ENCODE measurements at regions not wholly inside any gene's neighbourhood (a gene's known extent, or its start where the extent isn't known, plus 50 kb on each side); places are given as distances from the start of the nearest gene placed in this dataset.

GRCh38 chr18:39780774-39781173 is 2174.3 kb upstream of the PIK3C3 start:
- no peak for TF ChIP-seq CTCF (IDR thresholded peaks at IDR 0.05; ENCODE audit: insufficient read depth, low read length, poor library complexity, severe bottlenecking)
- H3K4me3 ChIP-seq (replicated peaks; ENCODE audit: low read depth, low read length), result no peak overlapping the region
- H3K36me3 ChIP-seq (ENCODE audit: control insufficient read depth, insufficient read depth, low read length), result no peaks in the 10 kb centered on the region
- H3K27me3 ChIP-seq (replicated peaks; ENCODE audit: control insufficient read depth, insufficient read depth, low read length), result no peaks in the 10 kb centered on the region
- no peak for DNase-seq (ENCODE audit: extremely low read depth, insufficient read length)

- no peaks in the 10 kb centered on the region for H3K27me3 ChIP-seq (replicated peaks; ENCODE audit: control insufficient read depth, insufficient read depth, low read length)
- no peaks in the 10 kb centered on the region for H3K36me3 ChIP-seq (ENCODE audit: control insufficient read depth, insufficient read depth, low read length)
- no peak overlapping the region for H3K4me3 ChIP-seq (replicated peaks; ENCODE audit: low read depth, low read length)
- DNase-seq (ENCODE audit: extremely low read depth, insufficient read length), result no peak
- TF ChIP-seq CTCF (IDR thresholded peaks at IDR 0.05; ENCODE audit: insufficient read depth, low read length, poor library complexity, severe bottlenecking), result no peak
These were observed 2175.1 kb upstream of the PIK3C3 start for GRCh38 chr18:39779926-39780325.

- DNase-seq (ENCODE audit: extremely low read depth, insufficient read length), result no peak
- H3K27me3 ChIP-seq (replicated peaks; ENCODE audit: control insufficient read depth, insufficient read depth, low read length), result no peaks in the 10 kb centered on the region
- no peak overlapping the region for H3K4me3 ChIP-seq (replicated peaks; ENCODE audit: low read depth, low read length)
- H3K36me3 ChIP-seq (ENCODE audit: control insufficient read depth, insufficient read depth, low read length), result no peaks in the 10 kb centered on the region
- no peak for TF ChIP-seq CTCF (IDR thresholded peaks at IDR 0.05; ENCODE audit: insufficient read depth, low read length, poor library complexity, severe bottlenecking)
These were observed 2178.3 kb upstream of the PIK3C3 start for GRCh38 chr18:39776766-39777165.

GRCh38 chr18:39774957-39775598 is 2180.0 kb upstream of the PIK3C3 start:
- Histone ChIP-seq H3K36me3 (ENCODE audit: control insufficient read depth, insufficient read depth, low read length) (no peaks in the 10 kb centered on the region), H3K4me3 (replicated peaks; ENCODE audit: low read depth, low read length) (no peak overlapping the region), H3K27me3 (replicated peaks; ENCODE audit: control insufficient read depth, insufficient read depth, low read length) (no peaks in the 10 kb centered on the region)
- no peak for TF ChIP-seq CTCF (IDR thresholded peaks at IDR 0.05; ENCODE audit: insufficient read depth, low read length, poor library complexity, severe bottlenecking)
- DNase-seq (ENCODE audit: extremely low read depth, insufficient read length), result no peak

- H3K4me3 ChIP-seq (replicated peaks; ENCODE audit: low read depth, low read length), result no peak overlapping the region
- H3K36me3 ChIP-seq (ENCODE audit: control insufficient read depth, insufficient read depth, low read length), result no peaks in the 10 kb centered on the region
- TF ChIP-seq CTCF (IDR thresholded peaks at IDR 0.05; ENCODE audit: insufficient read depth, low read length, poor library complexity, severe bottlenecking), result no peak
- H3K27me3 ChIP-seq (replicated peaks; ENCODE audit: control insufficient read depth, insufficient read depth, low read length), result no peaks in the 10 kb centered on the region
- no peak for DNase-seq (ENCODE audit: extremely low read depth, insufficient read length)
These were observed 2181.4 kb upstream of the PIK3C3 start for GRCh38 chr18:39773646-39774045.

Measured in GM06990 (cell line).